Esophagus squamous epithelium (tissue), 4 donors: ENCODE measurements at regions not wholly inside any gene's neighbourhood (a gene's known extent, or its start where the extent isn't known, plus 50 kb on each side); places are given as distances from the start of the nearest gene placed in this dataset.

Source experiments
- POLR2A ChIP-seq, 4 donors: fragments of 450-650 bp; IDR thresholded peaks; one replicate each; pipeline ENCODE4 v1.6.1; 2017; ENCODE audit warnings: antibody characterized with exemption in 4 of 4, mild to moderate bottlenecking in 4 of 4, moderate library complexity in 3 of 4
- TF ChIP-seq, protein P1 (sequence below), 6 experiments: fragments of 450-650 bp in 4 of 6; fragments of 200-600 bp in 2 of 6; sonication (generic) in 2 of 6; IDR thresholded peaks; one replicate each; pipeline ENCODE4 v1.5.1; 2016 to 2019; ENCODE audit warnings: antibody characterized with exemption in 6 of 6, mild to moderate bottlenecking in 4 of 6, moderate library complexity in 4 of 6

DNA sequence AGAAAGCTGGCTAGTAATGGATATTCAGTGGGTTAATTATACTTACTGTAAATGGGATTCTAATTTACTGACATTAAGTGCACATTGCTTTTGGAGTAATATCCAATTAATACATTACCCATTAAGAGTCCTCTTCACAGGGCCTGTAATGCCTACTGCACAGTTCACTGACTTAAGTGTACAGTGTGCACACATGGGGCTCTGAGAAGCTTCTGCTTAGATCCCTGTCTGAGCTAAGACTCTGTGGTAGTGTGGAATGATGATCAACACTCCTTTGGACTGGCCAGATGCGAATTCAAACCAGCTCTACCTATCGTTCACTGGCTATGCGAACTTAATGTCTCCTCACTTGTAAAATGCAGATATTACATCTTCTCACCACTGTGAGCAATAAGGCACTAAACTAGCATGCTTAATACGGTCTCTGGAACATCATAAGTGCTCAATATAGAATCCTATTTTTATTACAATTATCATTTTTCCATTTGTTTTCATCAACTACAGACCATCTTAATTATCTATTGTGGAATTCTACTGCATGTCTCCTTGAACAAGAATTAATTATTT lies 53.8 kb upstream of the SEC61G start:
- TF ChIP-seq, protein P1, sequence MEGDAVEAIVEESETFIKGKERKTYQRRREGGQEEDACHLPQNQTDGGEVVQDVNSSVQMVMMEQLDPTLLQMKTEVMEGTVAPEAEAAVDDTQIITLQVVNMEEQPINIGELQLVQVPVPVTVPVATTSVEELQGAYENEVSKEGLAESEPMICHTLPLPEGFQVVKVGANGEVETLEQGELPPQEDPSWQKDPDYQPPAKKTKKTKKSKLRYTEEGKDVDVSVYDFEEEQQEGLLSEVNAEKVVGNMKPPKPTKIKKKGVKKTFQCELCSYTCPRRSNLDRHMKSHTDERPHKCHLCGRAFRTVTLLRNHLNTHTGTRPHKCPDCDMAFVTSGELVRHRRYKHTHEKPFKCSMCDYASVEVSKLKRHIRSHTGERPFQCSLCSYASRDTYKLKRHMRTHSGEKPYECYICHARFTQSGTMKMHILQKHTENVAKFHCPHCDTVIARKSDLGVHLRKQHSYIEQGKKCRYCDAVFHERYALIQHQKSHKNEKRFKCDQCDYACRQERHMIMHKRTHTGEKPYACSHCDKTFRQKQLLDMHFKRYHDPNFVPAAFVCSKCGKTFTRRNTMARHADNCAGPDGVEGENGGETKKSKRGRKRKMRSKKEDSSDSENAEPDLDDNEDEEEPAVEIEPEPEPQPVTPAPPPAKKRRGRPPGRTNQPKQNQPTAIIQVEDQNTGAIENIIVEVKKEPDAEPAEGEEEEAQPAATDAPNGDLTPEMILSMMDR (IDR thresholded peaks at IDR 0.05): no peak
- no peak for TF ChIP-seq POLR2A (IDR thresholded peaks at IDR 0.05)
